ENCODE measurements at regions not wholly inside any gene's neighbourhood (a gene's known extent, or its start where the extent isn't known, plus 50 kb on each side); places are given as distances from the start of the nearest gene placed in this dataset.

- no peaks in the 10 kb centered on the region for H4K20me1 ChIP-seq (ENCODE audit: control insufficient read depth, insufficient read depth, insufficient read length)
- H3K4ac ChIP-seq (ENCODE audit: low read depth, low read length) = no peak overlapping the region
- no peak overlapping the region for H3K23ac ChIP-seq (ENCODE audit: insufficient read length, low read depth, low read length)
- H2BK12ac ChIP-seq (ENCODE audit: insufficient read length, low read depth, low read length) = no peak overlapping the region
- H3K56ac ChIP-seq (ENCODE audit: insufficient read length, low read depth, low read length) = no peak overlapping the region
- no peak overlapping the region for H2BK5ac ChIP-seq (ENCODE audit: insufficient read length, low read length)
- no peak overlapping the region for H3K4me3 Mint-ChIP-seq
- H3K27me3 ChIP-seq (ENCODE audit: insufficient read depth, low read length) = no peaks in the 10 kb centered on the region
- no peaks in the 10 kb centered on the region for H3K23me2 ChIP-seq (ENCODE audit: insufficient read length, low read depth, low read length, poor library complexity, severe bottlenecking)
- H3K79me1 ChIP-seq (ENCODE audit: insufficient read depth, low read depth, low read length, poor library complexity, severe bottlenecking) = no peaks in the 10 kb centered on the region
- no peak overlapping the region for H2BK15ac ChIP-seq (ENCODE audit: low read depth, low read length)
- WGBS (ENCODE audit: extremely low coverage, insufficient read length, low lambda C conversion rate) = no CpG with 5 or more reads among the region's 8 CpGs
- H3K18ac ChIP-seq (ENCODE audit: insufficient read length, low read depth, low read length) = no peak overlapping the region
- H4K5ac ChIP-seq (ENCODE audit: insufficient read length, low read depth, low read length) = no peak overlapping the region
- H4K8ac ChIP-seq (replicated peaks; ENCODE audit: insufficient read length, low read depth, low read length) = no peak overlapping the region
- H3K79me2 ChIP-seq (ENCODE audit: insufficient read depth, low read length) = no peaks in the 10 kb centered on the region
- H3K14ac ChIP-seq (ENCODE audit: insufficient read depth, low read length) = no peak overlapping the region
- H3K9me3 Mint-ChIP-seq = no peaks in the 10 kb centered on the region; a peak in 1 of 5 replicates
- no peak overlapping the region for H2BK120ac ChIP-seq (ENCODE audit: low read depth, low read length, poor library complexity, severe bottlenecking)
- H3K9me3 ChIP-seq (ENCODE audit: control insufficient read depth, low read depth, low read length) = no peaks in the 10 kb centered on the region
- H2AK5ac ChIP-seq (ENCODE audit: insufficient read length, low read length) = no peak overlapping the region
- peaks cover 5% of the 10 kb centered on the region for H3K4me1 ChIP-seq (ENCODE audit: insufficient read depth, low read length)
- peaks cover 21 to 31% of the 10 kb centered on the region in 2 experiments for H3K4me1 Mint-ChIP-seq
- H3K9ac ChIP-seq (ENCODE audit: extremely low read depth, insufficient read length, low read length) = no peak overlapping the region
- H3K27ac ChIP-seq (ENCODE audit: insufficient read length, low read depth, low read length) = no peak overlapping the region
- H2BK20ac ChIP-seq (ENCODE audit: low read depth, low read length, poor library complexity, severe bottlenecking) = no peak overlapping the region
- TF ChIP-seq, protein P1, sequence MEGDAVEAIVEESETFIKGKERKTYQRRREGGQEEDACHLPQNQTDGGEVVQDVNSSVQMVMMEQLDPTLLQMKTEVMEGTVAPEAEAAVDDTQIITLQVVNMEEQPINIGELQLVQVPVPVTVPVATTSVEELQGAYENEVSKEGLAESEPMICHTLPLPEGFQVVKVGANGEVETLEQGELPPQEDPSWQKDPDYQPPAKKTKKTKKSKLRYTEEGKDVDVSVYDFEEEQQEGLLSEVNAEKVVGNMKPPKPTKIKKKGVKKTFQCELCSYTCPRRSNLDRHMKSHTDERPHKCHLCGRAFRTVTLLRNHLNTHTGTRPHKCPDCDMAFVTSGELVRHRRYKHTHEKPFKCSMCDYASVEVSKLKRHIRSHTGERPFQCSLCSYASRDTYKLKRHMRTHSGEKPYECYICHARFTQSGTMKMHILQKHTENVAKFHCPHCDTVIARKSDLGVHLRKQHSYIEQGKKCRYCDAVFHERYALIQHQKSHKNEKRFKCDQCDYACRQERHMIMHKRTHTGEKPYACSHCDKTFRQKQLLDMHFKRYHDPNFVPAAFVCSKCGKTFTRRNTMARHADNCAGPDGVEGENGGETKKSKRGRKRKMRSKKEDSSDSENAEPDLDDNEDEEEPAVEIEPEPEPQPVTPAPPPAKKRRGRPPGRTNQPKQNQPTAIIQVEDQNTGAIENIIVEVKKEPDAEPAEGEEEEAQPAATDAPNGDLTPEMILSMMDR (conservative IDR thresholded peaks at IDR 0.05) = no peak
- H3T11ph ChIP-seq (ENCODE audit: low read length) = no peak overlapping the region
- no peak overlapping the region for H2AFZ ChIP-seq (ENCODE audit: low read length)
- no peaks in the 10 kb centered on the region for H3K36me3 Mint-ChIP-seq (ENCODE audit: insufficient read depth in 1 of 3, low read depth in 3 of 3)
- H3K27me3 Mint-ChIP-seq (ENCODE audit: low read depth) = no peaks in the 10 kb centered on the region
- H3K27ac Mint-ChIP-seq = no peak overlapping the region
- no peak overlapping the region for H4K91ac ChIP-seq (ENCODE audit: insufficient read length, low read depth, low read length)
- DNase-seq = no peak
- H3K4me2 ChIP-seq (ENCODE audit: insufficient read depth, insufficient read length, low read length) = no peak overlapping the region
These were observed 69.7 kb upstream of the ADCY2 start for GRCh38 chr5:7325975-7326913.

Measured in H9 (cell line).